HG02884 (cell line): ENCODE measurements at regions not wholly inside any gene's neighbourhood (a gene's known extent, or its start where the extent isn't known, plus 50 kb on each side); places are given as distances from the start of the nearest gene placed in this dataset.
"Not testable (repeated sequence)": the region's sequence is repeated elsewhere in the genome, so short reads cannot be mapped to it uniquely, and the experiment has no call there.

Experiments used
- ATAC-seq: cut with Tn5 transposase; IDR thresholded peaks from one replicate; pipeline ENCODE4 v1.9.1; 2021; ENCODE audit warnings: mild to moderate bottlenecking, moderate library complexity; ENCODE audit not compliant: unreplicated experiment

GRCh38 chr14:101076451-101077198 lies 173.1 kb upstream of the RTL1 start:
- ATAC-seq, result no peak

DNA sequence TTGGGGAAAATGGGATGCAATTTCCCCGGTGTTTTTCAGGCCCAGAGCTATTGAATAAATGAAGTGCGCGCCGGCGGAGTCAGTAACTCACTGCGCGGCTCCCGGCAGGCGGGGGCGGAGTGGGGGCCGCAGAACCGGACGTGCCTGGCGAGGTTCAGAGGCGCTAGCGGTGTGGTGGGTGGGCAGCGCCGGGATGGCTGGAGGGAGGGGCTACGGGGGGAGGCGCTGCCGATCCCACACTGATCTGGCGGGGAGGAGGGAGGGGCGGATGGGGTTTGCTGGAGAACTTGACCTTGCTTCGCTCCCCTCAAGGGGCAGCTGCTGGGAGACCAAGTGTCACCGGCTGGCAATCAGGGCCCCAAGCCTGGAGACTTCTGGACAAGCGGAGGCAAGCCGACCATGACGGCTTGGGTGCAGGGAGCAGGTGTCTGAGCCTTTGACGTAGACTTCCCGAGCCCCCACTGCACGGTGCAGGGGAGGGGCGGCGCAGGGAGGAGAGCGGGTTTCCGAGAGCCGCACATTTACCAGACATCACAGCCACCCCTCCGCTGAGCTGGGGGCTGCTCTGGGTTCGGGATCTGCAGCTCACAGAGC lies 174.1 kb upstream of the RTL1 start:
- ATAC-seq, result no peak

GRCh38 chr14:101078170-101078891 lies 174.8 kb upstream of the RTL1 start:
- ATAC-seq, result no peak

GRCh38 chr14:101078892-101079221 lies 175.3 kb upstream of the RTL1 start:
- no peak for ATAC-seq

DNA sequence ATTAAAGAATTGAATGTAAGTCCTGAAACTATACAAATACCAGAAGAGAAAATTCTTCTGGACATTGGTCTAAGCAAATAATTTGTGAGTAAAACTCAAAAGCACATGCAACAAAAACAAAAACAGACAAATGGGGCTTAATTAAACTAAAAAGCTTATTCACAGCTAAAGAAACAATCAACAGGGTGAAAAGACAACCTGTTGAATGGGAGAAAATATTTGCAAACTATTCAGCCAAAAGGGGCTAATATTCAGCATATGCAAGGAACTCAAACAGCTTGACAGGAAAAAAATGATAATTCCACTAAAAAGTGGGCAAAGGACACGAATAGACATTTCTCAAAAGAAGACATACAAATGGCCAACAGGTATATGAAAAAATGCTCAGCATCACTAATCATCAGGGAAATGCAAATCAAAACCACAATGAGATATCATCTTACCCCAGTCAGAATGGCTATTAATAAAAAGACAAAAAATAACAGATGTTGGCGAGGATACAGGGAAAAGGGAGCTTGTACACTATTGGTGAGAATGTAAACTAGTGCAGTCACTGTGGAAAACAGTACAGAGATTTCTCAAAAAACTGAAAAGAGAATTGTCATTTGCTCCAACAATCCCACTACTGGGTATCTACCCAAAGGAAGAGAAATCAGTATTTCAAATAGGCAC lies 177.5 kb upstream of the RTL1 start:
- no peak for ATAC-seq

DNA sequence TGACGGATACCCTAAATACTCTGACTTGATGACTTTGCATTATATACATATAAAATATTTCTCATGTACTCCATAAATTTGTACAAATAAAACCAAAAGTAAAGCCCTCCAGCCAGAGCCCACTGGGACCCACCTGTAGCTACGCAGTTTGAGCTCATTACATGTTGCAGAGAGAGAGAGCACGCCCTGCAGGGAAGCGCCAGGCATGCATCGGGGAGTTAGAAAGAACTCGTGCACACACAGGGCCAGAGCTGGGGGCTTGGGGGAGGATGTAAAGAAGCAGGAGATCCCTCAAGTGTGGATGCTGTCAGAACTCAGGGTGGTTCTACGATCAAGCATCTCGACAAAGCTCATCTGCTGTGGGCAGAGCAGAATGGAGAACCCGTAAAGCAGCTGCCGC lies 178.5 kb upstream of the RTL1 start:
- no peak for ATAC-seq

DNA sequence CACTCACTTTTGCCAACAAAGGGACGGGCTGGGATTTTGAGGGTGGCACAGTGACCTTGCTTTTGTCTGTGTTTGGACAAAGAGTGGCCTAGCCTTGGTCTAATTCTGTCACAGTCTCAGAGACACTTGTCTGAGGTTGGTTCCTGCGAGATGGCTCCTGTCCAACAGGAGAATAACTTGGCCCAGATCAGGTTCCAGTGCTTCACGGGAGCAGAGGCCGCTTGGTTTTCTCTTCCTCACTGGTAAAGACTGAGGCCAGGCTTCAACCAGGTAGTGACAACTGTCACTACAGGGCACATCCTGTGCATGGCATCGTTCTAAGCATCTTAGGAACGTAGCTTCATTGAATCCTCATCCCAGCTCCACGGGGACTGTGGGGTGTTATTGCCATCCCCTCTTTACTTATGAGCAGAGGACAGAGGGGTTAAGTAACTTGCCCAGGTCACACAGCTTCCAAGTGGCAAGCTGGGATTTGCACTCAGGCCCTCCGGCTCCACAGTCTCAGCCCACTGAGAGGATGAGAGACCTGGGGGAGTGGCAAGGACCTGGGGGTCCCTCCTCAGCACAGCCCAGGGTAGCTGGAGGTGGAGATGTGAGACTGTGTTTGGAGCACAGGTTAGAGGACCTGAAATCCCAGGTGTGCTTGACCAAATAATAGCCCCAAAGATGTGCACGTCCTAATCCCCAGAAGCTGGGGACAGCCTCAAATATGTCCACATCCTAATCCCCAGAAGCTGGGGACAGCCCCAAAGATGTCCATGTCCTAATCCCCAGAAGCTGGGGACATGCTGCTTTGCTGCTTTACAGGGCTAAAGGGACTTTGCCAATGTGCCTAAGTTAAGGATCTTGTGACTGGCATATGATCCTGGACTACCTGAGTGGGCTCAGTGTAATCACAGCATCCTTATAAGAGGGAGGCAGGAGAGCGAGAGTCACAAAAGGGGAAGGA lies 179.2 kb upstream of the RTL1 start:
- ATAC-seq, result no peak

DNA sequence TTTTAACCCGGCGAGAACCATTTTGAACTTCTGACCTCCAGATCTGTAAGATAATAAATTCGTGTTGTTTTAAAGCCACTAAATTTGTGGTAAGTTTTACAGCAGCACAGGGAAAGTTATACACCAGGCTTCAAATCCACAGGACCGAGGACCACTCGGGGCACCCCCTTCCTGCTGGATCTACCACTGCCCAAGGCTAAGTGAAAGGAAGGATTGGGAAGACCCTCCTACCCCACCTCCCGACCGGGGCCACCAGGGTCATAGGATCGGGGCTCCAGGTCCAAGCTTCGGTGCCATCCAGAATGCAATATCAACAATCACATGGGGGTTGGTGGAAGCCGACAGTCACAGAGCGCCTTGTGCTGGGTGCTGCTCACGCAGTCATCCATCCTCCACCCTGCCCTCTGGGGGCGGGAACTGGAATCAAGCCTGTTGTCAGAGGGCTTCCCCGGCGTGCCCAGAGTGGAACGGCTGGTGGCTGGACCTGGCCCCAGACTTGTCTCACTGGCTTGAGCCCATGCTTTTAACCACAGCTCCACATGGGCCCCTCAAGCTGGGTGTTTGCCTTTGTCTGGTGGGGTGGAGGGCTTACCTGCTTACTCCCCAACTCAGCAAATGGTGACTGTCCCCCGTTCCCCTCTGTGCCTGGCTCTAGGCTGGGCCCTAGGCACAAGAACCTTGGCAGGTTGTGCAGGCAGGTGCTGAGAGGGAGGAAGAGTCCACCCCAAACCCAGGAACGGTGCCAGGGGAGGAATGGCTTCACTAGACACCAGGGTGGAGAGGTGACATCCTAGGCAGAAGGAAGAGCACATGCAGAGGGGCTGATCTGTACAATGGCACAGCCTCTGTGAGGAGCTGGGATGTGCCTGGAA lies 180.3 kb upstream of the RTL1 start:
- ATAC-seq, result no peak

- no peak for ATAC-seq
These were observed 180.9 kb upstream of the RTL1 start for GRCh38 chr14:101084436-101084826.

GRCh38 chr14:101086926-101087325 lies 183.4 kb upstream of the RTL1 start:
- ATAC-seq, result no peak

GRCh38 chr14:101087614-101088394 lies 184.3 kb upstream of the RTL1 start:
- no peak for ATAC-seq

- no peak for ATAC-seq
These were observed 184.8 kb upstream of the RTL1 start for GRCh38 chr14:101088395-101088667.

- ATAC-seq, result no peak
These were observed 185.2 kb upstream of the RTL1 start for GRCh38 chr14:101088714-101089113.

- ATAC-seq, result not testable (repeated sequence)
These were observed 187.0 kb upstream of the RTL1 start for GRCh38 chr14:101090478-101090877.

DNA sequence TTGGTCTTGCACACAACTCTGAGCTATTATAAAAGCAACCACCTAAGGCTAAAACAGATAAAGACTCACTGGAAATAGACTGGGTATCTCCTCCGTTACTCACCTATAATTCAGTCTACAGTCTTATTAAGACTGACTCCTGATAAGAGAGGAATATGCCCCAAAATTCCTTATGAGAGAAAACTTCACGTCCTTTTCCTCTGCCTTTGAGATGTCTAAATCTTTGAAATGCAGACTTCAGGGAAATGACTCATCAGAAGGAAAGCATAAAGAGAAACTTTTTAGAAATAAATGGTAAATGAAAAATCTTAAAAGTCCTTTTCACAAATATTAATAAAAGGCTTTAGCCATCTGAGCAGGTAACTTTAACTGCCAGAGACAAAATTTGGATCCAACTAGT lies 187.5 kb upstream of the RTL1 start:
- ATAC-seq, result no peak

- not testable (repeated sequence) for ATAC-seq
These were observed 191.4 kb upstream of the RTL1 start for GRCh38 chr14:101094916-101095315.

GRCh38 chr14:101096551-101096950 lies 193.0 kb upstream of the RTL1 start:
- ATAC-seq, result no peak

GRCh38 chr14:101097109-101097793 lies 193.7 kb upstream of the RTL1 start:
- no peak for ATAC-seq

- ATAC-seq, result no peak
These were observed 194.7 kb upstream of the RTL1 start for GRCh38 chr14:101098177-101098576.
